AG04449 (cell line): ENCODE measurements at regions not wholly inside any gene's neighbourhood (a gene's known extent, or its start where the extent isn't known, plus 50 kb on each side); places are given as distances from the start of the nearest gene placed in this dataset.
"Not testable (repeated sequence)": the region's sequence is repeated elsewhere in the genome, so short reads cannot be mapped to it uniquely, and the experiment has no call there.

ENCODE experiments used
- CTCF ChIA-PET: fragments of 350-600 bp; formaldehyde crosslinking; extraction: SDS; loops from one replicate; lab custom pipeline; 2021; ENCODE audit warnings: antibody characterized with exemption; lab: Yijun Ruan, JAX
- POLR2A ChIA-PET: fragments of 400-600, 350-600 bp; formaldehyde crosslinking; extraction: SDS; loops from one replicate; lab custom pipeline; 2020; ENCODE audit warnings: antibody characterized with exemption, inconsistent platforms; lab: Yijun Ruan, JAX
- DNase-seq: peaks from one replicate; pipeline ENCODE4 v3.0.0-alpha.2; 2010; ENCODE audit warnings: low read depth, low spot score
- H3K4me3 ChIP-seq: 2 replicates; pipeline ENCODE4 v1.5.1; 2011; ENCODE audit warnings: low read depth, mild to moderate bottlenecking, control low read depth, low read length
- TF ChIP-seq, protein P1 (sequence below): IDR thresholded peaks from one replicate; pipeline ENCODE4 v1.5.1; 2011; ENCODE audit warnings: mild to moderate bottlenecking, moderate library complexity, low read length, control low read depth, inconsistent platforms; ENCODE audit not compliant: insufficient read depth; ENCODE audit errors: missing control alignments

DNA sequence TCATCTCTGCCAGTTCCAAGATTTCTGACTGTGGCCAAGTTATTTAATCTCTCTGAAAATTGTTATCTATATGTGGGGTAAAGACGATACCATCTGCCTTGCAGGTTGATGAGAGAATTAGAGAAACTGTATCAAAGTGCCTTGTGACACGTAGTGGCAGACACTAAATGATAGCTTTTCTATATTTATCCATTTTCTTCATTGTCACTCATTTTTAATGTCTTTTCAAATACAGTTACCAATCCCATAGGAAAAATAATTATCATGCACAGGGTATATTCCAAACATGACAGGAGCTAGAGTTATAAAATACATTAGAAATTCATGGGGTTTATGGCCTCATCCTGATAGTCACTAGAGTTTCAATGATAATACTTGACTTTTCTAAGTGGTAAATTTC is 95.6 kb upstream of the NOL4 start:
- no peak for DNase-seq
- TF ChIP-seq, protein P1, sequence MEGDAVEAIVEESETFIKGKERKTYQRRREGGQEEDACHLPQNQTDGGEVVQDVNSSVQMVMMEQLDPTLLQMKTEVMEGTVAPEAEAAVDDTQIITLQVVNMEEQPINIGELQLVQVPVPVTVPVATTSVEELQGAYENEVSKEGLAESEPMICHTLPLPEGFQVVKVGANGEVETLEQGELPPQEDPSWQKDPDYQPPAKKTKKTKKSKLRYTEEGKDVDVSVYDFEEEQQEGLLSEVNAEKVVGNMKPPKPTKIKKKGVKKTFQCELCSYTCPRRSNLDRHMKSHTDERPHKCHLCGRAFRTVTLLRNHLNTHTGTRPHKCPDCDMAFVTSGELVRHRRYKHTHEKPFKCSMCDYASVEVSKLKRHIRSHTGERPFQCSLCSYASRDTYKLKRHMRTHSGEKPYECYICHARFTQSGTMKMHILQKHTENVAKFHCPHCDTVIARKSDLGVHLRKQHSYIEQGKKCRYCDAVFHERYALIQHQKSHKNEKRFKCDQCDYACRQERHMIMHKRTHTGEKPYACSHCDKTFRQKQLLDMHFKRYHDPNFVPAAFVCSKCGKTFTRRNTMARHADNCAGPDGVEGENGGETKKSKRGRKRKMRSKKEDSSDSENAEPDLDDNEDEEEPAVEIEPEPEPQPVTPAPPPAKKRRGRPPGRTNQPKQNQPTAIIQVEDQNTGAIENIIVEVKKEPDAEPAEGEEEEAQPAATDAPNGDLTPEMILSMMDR: no peak
- CTCF ChIA-PET: interaction anchor here (7.3 kb wide), 1 partner anchor 197 kb away, joined by 71 read pairs; no protein-coding TSS in a partner anchor
- POLR2A ChIA-PET: no interaction called here
- H3K4me3 ChIP-seq: no peak overlapping the region

DNA sequence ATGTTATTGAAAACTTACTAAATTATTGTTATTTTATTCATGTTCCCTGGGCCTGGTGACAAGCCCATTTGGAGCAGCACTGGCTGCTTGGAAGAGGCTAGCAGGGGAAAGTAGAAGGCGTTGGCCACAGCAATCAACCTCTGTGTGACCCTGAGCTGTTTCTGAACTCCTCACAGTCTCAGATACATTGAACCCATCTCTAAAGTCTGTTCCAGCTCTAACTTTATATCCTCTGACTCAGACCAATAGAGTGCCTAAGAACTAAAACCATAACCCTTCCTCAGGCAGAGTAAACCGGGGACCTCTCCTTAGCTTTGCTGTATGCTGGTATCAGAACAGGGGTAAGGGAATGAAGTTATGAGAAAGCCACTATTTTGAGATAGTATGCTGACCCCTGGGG is 96.4 kb upstream of the NOL4 start:
- ChIA-PET POLR2A (no interaction called here), CTCF (interaction anchor here (2.9 to 7.3 kb wide), 2 partner anchors 194 to 198 kb away, joined by 11 to 71 read pairs; no protein-coding TSS in a partner anchor)
- no peak for DNase-seq
- TF ChIP-seq, protein P1: no peak
- H3K4me3 ChIP-seq: no peak overlapping the region

DNA sequence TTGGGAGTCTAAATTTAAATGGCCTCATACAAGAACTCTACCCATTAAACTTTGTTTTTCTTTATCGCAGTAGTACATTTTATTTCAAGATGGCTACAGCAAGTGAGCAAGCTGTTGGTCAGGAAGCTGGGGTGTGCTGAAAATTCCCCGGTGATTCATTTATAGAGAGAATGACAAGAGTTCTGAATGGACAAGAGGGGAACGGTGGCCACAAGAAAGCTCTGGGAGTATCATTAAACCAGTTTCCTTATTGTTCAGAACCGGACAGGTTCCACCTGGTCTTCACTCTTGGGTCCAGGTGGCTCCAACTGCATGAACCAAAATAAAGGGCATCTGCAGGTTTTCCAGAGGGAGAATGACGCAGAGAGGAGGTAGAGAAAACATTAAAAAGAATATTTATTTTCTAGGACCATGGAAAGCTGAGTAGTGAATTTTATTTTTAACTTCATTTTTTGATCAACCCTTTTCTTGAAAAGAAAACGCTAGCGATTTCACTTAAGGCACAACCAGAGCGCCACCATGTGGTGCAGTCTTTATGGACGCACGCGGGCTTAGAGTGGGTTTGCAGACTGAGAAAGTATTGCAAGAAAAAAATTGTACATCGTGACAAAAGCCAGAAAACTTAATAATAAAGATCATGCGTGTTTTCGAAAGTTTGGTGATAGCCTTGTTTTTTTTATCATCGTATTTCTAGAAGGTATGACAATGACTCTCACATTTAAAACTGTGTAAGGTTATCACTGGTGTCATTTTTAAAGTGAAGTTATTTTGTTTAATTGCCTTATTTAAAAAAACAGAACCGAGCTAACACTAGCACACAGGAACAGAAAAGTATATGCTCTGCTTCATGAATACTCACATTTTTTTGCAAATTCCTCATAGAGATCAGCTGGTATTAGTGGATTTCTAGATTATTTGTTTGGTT is 97.9 kb upstream of the NOL4 start:
- ChIA-PET POLR2A (no interaction called here), CTCF (interaction anchor here (0.6 to 7.3 kb wide), 11 partner anchors 10 to 1091 kb away, joined by 3 to 71 read pairs (median 3); no protein-coding TSS in a partner anchor)
- H3K4me3 ChIP-seq: no peak overlapping the region
- TF ChIP-seq, protein P1: peak; percentile 64
- DNase-seq: no peak

DNA sequence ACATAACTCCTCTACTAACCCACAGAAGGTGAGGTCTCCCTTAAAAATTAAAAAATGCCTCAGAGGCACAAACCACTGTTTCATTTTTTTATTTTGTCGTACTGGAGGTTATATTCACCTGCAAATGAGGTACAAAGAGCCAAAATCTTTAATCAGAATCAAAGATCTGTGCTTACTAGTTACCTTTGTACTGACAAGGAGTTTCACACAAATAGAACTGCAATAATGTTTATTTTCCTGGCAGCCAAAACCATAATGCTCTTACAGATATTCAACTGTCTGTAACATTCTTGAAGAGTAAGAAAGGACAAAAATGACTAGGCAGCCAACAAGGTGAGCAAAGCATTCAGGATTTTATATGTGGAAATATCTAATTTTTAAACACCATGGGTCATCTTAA is 105.1 kb upstream of the NOL4 start:
- ChIA-PET CTCF (no interaction called here), POLR2A (no interaction called here)
- TF ChIP-seq, protein P1: no peak
- DNase-seq: no peak
- H3K4me3 ChIP-seq: no peak overlapping the region

DNA sequence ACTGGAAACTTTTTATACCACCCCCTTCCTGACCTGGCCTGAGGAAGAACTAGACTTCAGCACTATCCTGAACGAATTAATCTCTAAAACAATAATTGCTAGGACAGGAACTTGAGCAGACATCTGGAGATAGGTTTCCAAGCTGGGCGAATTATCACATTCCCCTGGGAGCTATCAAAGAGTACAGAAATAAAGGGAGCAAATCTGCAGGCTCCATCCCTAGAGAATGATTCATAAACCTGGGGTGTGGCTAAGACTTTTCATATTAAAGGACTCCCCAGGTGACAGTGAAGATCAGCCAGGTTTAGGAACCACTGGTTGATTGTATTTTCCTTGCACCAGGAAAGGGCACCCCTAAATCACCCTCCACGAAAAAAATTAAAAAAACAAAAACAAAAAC is 105.6 kb upstream of the NOL4 start:
- TF ChIP-seq, protein P1: no peak
- ChIA-PET POLR2A (no interaction called here), CTCF (no interaction called here)
- no peak for DNase-seq
- no peak overlapping the region for H3K4me3 ChIP-seq

DNA sequence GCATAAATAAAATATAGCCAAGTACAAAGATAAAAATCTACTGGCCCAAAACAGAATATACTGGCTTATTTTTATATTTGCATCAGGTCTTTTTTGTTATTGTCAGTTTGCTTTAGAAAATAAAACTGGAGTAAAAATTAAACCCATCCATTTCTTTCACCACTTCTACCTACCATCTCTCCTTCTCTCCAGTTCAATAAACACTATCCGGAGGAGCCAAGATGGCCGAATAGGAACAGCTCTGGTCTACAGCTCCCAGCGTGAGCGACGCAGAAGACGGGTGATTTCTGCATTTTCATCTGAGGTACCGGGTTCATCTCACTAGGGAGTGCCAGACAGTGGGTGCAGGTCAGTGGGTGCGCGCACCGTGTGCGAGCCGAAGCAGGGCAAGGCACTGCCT is 106.2 kb upstream of the NOL4 start:
- POLR2A ChIA-PET, CTCF ChIA-PET: not testable (repeated sequence)

DNA sequence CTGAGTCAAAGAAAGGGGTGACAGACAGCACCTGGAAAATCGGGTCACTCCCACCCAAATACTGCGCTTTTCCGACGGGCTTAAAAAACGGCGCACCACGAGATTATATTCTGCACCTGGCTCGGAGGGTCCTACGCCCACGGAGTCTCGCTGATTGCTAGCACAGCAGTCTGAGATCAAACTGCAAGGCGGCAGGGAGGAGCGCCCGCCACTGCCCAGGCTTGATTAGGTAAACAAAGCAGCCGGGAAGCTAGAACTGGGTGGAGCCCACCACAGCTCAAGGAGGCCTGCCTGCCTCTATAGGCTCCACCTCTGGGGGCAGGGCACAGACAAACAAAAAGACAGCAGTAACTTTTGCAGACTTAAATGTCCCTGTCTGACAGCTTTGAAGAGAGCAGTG is 106.6 kb upstream of the NOL4 start:
- DNase-seq, CTCF ChIA-PET, H3K4me3 ChIP-seq: not testable (repeated sequence)

More for the DNA sequence above, 106.2 kb upstream of the NOL4 start:
- H3K4me3 ChIP-seq, DNase-seq: not testable (repeated sequence)

More for the DNA sequence above, 106.6 kb upstream of the NOL4 start:
- POLR2A ChIA-PET: not testable (repeated sequence)
